PFSK-1 (cell line): ENCODE measurements at regions not wholly inside any gene's neighbourhood (a gene's known extent, or its start where the extent isn't known, plus 50 kb on each side); places are given as distances from the start of the nearest gene placed in this dataset.

Experiments used
- FOXP2 ChIP-seq: optimal IDR thresholded peaks from 2 replicates; pipeline ENCODE3; 2011; ENCODE audit warnings: borderline replicate concordance, control low read depth, inconsistent platforms; ENCODE audit not compliant: insufficient read depth; ENCODE audit errors: extremely low read length, extremely low read depth
- POLR2AphosphoS5 ChIP-seq: IDR thresholded peaks from 2 replicates; pipeline ENCODE4 v1.6.1; 2012; ENCODE audit warnings: low read depth, mild to moderate bottlenecking, control low read depth, low read length, moderate library complexity
- REST ChIP-seq, 2 experiments: IDR thresholded peaks; 2 replicates each; pipeline versions ENCODE4 v1.6.1 to v1.8.0; 2011 to 2012; ENCODE audit warnings: low read depth in 2 of 2, low read length in 2 of 2, control low read depth in 1 of 2, inconsistent platforms in 1 of 2, mild to moderate bottlenecking in 1 of 2, moderate library complexity in 1 of 2; ENCODE audit not compliant: insufficient read depth in 1 of 2
- SIN3A ChIP-seq: IDR thresholded peaks from 2 replicates; pipeline ENCODE4 v1.6.1; 2012; ENCODE audit warnings: mild to moderate bottlenecking, low read length, moderate library complexity, borderline replicate concordance; ENCODE audit not compliant: insufficient read depth
- TAF1 ChIP-seq: IDR thresholded peaks from 2 replicates; pipeline ENCODE4 v1.6.1; 2012; ENCODE audit warnings: low read length, control low read depth, borderline replicate concordance; ENCODE audit not compliant: insufficient read depth

- no peak for TF ChIP-seq SIN3A
- TF ChIP-seq POLR2AphosphoS5: no peak
- no peak for TF ChIP-seq TAF1
- TF ChIP-seq FOXP2: no peak
- TF ChIP-seq REST (IDR thresholded peaks at IDR 0.05; ENCODE audit: insufficient read depth in 1 of 2, low read depth in 2 of 2, low read length in 2 of 2): no peak
These were observed 325.9 kb upstream of the TNC start for GRCh38 chr9:115443890-115444289.

DNA sequence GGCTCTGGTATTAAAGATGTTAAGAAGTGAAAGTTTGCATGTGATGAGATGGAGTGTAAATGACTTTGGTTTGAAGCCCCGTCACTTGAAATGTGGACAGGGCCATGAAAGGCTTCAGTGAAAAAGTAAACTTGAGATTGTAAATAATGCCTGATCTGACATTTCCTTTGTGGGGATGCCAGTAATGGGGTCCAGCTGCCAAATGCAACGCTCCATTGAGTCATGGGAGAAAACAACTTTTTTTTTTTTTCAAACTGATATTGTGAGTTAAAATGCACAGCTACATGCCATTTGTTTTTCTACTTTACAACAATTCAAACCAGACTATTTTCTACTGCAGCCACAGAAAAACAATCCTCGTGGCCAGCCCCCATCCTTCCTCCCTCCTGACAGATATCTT lies 327.0 kb upstream of the TNC start:
- TF ChIP-seq REST (IDR thresholded peaks at IDR 0.05; ENCODE audit: insufficient read depth in 1 of 2, low read depth in 2 of 2, low read length in 2 of 2) (no peak), POLR2AphosphoS5 (no peak), TAF1 (no peak), FOXP2 (no peak), SIN3A (no peak)

- TF ChIP-seq POLR2AphosphoS5 (no peak), SIN3A (no peak), TAF1 (no peak), FOXP2 (no peak), REST (IDR thresholded peaks at IDR 0.05; ENCODE audit: insufficient read depth in 1 of 2, low read depth in 2 of 2, low read length in 2 of 2) (no peak)
These were observed 327.7 kb upstream of the TNC start for GRCh38 chr9:115445655-115446054.

DNA sequence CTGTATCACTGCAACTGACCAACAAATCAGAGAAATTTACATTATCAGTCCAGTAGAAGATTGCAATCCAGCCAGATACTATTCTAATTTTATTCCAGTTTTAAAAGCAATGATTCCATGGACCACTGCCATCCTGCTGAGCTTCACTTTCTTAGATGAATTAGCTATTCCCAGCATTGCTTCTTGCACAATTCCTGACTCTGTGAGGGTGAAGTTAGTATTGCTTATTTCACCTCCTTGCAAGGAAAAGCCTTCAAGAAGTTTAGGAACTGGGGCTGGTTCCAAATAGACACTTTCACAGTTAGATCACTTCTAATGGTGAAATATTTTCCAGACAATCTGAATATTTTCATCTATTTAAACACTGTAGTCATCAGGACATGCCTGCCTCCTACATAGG lies 338.6 kb upstream of the TNC start:
- TF ChIP-seq FOXP2 (no peak), POLR2AphosphoS5 (no peak), SIN3A (no peak)

DNA sequence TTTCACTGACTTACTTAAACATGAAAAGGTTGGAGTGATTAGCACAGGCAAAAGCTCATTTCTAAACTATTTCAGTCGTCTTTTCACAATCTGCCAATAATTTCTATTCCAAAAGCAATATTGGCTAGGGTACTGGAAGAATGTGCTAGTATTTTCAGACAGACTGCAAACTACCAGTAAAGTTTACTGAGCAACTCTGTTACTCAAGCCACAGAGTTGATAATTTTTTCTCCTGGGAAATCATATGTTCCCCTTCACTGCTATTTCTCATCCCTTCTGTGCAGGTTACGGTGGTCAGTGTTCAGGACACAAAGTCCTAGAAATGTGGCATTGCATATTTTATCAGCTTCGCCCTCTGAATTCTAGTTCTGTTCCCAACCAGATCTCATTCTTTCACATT lies 343.3 kb upstream of the TNC start:
- TF ChIP-seq TAF1: no peak
- TF ChIP-seq POLR2AphosphoS5: no peak
- no peak for TF ChIP-seq REST (IDR thresholded peaks at IDR 0.05; ENCODE audit: insufficient read depth in 1 of 2, low read depth in 2 of 2, low read length in 2 of 2)
- no peak for TF ChIP-seq SIN3A
- TF ChIP-seq FOXP2: no peak

GRCh38 chr9:115462623-115463022 lies 344.7 kb upstream of the TNC start:
- TF ChIP-seq REST (IDR thresholded peaks at IDR 0.05; ENCODE audit: insufficient read depth in 1 of 2, low read depth in 2 of 2, low read length in 2 of 2): no peak
- no peak for TF ChIP-seq FOXP2
- no peak for TF ChIP-seq POLR2AphosphoS5
- TF ChIP-seq TAF1: no peak
- TF ChIP-seq SIN3A: no peak
